ENCODE measurements at regions not wholly inside any gene's neighbourhood (a gene's known extent, or its start where the extent isn't known, plus 50 kb on each side); places are given as distances from the start of the nearest gene placed in this dataset.
"Not testable (repeated sequence)": the region's sequence is repeated elsewhere in the genome, so short reads cannot be mapped to it uniquely, and the experiment has no call there.

DNA sequence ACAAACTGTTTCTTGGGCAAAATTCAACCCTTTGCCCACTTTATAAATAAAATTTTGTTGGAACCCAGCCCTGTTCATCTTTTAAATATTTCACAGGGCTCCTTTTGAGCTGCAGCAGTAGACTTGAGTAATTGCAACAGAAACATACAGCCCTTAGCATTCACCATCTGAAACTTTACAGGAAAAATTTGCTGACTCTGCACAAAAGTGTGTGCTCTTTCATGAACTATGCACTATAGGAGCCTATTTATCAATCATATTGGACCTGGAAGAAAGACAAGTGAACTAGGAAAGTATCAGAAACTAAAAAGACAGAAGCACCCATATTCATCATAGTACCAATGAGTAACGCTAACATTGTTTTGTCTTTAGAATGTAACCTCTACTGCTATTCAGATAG lies 406.9 kb upstream of the SLC10A2 start:
- DNase-seq (ENCODE audit: low read depth, low spot score): no peak

DNA sequence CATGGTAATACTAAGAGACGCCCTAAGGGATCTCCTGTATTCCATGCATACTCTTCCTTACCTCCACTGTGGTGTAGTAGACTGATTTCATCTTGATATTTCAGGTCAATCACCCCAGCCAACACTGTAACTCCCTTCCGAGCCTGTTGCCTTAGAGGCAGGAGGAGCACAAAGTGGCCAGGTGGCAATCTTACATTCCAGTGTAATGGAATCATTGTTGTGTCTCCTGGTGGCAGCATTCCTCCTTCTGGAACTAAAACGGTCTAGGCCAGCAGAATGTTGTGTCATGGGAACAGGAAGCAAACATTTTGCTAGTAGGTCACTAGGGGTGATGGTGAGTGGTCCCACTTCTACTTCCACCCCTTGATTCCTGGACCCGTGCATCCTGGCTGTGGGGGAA lies 405.7 kb upstream of the SLC10A2 start:
- no peak for DNase-seq (ENCODE audit: low read depth, low spot score)

DNA sequence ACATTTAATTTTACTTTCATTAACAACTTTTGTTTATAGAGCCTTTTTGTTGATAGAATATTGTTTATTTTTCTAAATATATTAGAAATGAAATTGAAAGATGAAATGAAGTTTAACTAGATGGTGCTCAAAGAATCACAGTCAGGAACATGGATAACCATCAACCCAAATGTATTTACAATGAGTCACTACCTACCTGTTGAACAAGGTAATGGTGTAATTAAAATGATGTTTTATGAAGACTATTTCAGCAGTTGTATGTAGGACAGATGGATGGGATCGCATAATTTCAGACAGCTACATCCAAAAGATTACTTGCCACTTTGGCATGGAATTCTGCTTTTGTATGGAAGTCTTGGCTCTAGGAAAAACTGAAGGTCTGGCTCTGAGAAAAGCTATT lies 403.6 kb upstream of the SLC10A2 start:
- no peak for DNase-seq (ENCODE audit: low read depth, low spot score)

DNA sequence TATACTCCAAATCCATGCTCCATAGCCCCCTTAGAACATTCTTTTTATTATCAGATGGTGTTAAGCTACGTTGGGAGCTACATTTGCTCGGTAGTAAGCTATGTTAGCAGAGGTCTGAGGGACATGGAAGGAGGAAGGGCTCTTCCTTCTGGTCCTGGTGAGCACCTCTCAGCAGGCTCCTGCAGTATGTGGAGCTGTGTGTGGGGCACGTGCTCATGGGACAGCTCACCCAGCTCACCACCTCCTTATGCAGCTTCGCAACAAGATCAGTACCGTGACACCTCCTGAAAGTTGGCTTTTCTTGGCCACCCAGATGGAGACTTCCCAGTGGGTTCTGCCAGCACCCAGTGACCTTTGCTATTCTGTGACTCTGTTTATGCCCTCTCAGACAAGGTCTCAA lies 400.5 kb upstream of the SLC10A2 start:
- no peak for DNase-seq (ENCODE audit: low read depth, low spot score)

DNA sequence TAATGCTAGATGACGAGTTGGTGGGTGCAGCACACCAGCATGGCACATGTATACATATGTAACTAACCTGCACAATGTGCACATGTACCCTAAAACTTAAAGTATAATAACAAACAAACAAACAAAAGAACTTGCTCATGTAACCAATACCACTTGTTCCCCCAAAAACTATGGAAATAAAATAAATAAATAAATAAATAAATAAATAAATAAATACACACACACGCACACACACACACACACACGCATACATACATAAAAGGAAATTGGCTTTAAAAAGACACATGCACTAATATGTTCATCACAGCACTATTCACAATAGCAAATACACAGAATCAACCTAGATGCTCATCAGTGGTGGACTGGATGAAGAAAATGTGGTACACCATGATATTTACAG lies 394.0 kb upstream of the SLC10A2 start:
- not testable (repeated sequence) for DNase-seq (ENCODE audit: low read depth, low spot score)

DNA sequence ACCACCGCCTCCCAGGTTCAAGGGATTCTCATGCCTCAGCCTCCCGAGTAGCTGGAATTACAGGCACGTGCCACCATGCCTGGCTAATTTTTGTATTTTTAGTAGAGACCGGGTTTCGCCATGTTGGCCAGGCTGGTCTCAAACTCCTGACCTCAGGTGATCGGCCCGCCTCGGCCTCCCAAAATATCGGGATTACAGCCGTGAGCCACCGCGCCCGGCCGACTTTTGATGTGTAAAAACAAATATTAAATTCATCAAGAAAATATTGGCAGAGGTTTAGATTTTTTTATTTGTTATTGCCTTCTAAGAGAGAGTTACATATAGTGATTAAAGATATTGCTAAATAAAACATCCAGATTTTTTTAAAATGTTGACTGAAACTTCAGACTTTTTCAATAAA lies 390.8 kb upstream of the SLC10A2 start:
- not testable (repeated sequence) for DNase-seq (ENCODE audit: low read depth, low spot score)

DNA sequence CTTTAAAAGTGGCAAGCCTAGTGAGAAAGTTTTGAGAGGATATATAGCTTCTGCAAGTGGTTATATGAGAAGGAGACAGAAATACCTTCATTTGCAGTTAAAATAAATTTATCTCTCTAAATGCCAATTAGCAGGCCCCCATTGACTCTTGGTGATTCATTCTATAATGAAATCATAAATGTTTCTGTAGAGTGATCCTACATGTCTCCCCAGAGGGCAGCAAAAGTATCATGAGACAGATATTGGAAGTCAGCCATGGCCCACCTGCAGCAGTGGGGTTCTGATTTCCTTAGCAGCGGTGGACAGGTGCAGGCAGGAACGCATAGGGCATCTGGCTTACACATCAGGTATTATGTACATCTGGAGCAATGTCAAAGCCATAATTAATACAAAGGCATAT lies 385.4 kb upstream of the SLC10A2 start:
- DNase-seq (ENCODE audit: low read depth, low spot score): no peak

DNA sequence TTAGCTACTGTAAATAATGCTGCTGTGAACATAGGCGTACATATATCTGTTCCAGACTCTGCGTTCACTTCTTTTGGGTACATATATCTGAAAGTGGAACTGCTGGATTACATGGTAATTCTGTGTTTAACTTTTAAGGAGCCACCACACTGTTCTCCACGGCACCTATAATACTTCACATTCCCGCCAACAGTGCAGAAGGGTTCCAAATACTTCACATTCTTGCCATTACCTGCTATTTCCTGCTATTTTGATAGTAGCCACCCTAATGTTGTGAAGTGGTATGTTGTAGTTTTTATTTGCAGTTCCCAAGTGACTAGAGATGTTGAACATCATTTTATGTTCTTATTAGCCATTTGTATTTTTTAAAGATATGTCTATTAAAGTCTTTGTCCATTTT lies 377.4 kb upstream of the SLC10A2 start:
- no peak for DNase-seq (ENCODE audit: low read depth, low spot score)

DNA sequence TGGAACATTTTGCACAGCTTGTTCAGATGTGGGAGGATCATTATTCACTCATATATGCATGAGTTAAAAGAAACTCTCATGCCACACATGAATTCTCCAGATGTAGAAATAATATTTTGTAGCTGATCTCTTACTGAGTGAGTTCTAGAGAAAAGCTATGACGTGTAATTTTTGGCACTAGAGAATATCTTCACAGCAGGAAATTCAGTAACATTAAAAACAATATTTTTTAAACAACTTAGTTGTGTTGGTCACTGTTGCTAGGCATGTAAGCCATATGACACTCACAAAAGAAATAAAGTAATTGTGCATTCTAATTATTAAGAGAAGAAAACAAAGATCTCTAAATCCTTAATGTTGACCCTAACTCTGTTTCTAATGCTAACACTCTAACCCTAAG lies 371.4 kb upstream of the SLC10A2 start:
- no peak for DNase-seq (ENCODE audit: low read depth, low spot score)

DNA sequence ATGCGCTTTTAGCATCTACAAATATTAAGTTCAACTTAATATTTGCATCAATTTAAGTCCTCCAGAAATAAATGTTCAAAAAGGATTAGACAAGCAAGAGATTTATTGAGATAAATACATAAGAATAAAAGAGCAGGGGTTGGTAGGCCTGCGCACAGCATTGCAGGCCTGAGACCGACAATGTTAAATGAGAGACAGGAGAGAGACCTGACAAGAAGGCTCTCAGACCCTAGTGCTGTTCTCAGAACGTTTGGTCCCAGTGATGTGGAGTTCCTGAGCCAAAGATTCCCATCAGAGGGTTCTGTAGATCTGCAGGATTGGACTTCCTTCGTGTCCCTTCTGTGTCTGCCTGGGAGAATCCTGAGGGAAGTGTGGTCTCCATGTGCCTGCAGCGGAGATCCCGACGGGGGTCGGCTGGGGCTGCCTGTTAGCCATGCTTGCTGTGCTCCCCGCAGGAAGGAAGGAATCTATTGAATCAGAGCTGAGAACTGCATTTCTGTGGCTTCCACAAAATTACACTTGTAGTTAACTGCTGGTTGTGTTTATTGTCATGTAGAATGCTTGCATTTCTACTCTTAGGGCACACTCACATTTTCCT lies 369.9 kb upstream of the SLC10A2 start:
- DNase-seq (ENCODE audit: low read depth, low spot score): no peak

DNA sequence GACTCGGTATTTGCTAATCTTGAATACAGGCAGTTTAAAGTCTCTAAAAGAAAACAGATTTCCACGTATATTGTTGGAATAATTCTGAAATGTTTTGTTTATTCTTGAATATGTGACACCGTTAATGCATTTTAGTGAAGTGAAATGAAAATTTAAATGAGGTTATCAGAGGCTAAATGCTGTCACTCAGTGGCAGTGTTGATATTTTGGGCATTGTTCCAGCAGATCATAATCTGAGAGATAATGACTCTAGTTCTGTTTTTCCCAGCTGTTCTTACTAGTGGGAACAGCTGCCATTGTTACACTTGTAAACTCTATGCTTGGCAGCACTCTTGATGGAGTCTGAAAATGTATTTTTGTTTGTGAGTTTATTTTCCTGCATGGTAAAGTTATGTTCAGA lies 365.6 kb upstream of the SLC10A2 start:
- DNase-seq (ENCODE audit: low read depth, low spot score): no peak

DNA sequence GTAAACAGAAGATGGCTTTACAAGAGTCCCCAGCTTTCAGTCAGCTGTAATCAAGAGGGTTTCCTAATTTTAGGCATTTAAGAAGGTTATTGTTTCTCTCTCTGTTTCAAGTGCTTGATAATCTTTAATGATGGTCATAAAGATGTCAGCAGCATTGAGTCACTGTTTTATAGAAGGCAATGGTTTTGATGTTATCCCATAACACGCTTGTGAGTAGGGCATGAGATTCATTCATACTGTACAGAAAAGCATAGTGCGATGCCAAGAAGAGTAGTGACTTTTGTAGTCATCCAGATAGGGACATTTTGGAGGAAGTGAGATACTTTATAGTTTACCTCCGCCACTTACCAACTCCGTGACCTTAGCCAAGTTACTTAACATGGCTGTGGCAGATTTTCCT lies 364.2 kb upstream of the SLC10A2 start:
- no peak for DNase-seq (ENCODE audit: low read depth, low spot score)

DNA sequence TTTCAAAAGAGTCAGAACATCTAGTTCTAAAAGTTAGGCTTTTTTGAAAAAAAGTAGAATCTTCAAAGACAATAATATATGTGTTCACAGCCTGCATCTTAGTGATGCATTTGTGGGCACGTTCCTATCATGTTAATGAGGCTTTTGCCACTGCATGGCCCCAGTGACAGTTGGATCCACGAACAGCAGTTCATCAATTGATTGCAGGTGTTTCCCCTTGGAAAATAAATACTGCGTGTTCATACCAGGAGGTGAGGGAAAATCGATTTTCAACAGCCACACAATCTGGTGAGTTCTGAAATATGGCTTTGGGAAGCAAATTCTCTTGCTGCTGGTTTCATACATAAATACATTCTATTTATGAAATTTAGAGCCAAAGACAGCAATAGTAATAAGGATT lies 343.8 kb upstream of the SLC10A2 start:
- no peak for DNase-seq (ENCODE audit: low read depth, low spot score)

DNA sequence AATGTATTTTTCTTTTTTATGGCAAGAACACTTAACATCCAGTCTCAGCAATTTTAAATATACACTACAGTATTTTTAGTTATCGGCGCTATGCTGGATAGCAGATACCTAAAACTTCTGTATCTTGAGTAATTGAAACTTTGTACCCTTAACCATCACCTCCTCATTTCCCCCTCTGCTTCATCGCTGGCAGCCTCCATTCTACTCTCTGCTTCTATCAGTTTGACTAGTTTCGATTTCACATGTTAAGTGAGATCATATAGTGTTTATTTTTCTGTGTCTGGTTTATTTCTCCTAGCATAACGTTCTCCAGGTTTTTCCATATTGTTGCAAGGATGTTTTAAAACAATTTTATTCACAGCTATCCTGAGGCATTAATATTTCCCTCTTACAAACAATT lies 340.8 kb upstream of the SLC10A2 start:
- DNase-seq (ENCODE audit: low read depth, low spot score): no peak

DNA sequence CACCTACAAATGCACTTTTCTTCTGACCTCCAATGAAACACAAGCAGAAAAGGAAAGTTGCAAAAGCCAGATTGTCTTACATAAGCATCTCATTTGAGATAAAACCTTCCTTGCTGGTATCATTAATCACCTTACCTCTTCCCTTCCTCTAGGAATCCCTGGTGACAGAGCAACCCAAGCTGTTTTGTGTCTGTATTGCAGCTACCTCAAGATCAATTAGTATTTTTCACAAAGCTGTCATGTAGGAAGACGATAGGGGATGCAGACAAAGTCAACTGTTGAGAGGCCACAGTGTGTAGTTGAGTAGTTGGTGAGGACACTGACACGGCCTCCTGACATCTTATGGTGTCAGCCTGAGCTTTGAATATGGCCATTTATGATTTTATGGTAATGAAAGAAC lies 339.1 kb upstream of the SLC10A2 start:
- DNase-seq (ENCODE audit: low read depth, low spot score): no peak

DNA sequence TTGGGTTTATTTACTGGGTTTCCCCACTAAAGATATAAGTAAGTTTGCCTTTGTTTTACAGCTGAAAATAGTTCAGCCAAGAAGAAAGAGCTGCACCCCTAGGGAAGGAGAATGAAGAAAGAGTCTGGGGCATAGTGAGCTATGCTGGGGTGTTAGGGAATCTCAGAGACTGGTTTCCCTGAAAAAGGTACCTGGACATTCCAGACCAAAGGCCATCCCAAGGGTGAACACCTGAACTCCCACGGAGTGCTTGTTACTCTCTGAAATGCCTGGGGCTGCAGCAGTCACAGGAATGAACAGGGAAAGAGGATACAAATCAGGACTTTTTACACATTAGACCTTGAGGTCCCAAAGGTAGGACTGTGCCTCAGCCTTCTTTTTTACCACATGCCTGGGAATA lies 337.6 kb upstream of the SLC10A2 start:
- no peak for DNase-seq (ENCODE audit: low read depth, low spot score)

DNA sequence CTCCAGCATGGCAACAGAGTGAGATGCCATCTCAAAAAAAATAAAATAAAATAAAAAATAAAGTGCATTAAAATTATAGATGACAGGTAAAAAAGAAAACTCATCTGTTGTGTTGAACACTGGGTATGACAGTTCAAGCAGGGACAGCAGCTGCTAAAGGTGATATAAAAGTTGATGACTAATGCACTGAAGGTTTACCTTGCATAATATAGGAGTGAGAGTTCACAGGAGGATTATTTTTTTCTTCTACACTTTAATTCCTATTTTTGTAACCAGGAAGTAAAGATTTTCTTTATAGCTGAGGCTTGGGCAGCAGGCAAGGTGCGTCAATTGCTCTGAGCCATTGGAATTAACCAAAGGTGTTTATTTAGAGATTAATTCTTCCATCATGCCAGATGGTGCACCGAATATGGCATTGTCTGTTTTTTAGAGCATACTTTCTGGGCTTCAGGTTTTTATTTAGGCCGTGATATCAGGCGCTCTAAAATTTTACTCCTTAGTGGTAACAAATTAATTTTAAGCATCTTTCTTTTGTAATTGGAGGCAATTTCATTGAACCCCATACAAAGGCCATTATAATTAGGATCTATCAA lies 337.0 kb upstream of the SLC10A2 start:
- DNase-seq (ENCODE audit: low read depth, low spot score): no peak

DNA sequence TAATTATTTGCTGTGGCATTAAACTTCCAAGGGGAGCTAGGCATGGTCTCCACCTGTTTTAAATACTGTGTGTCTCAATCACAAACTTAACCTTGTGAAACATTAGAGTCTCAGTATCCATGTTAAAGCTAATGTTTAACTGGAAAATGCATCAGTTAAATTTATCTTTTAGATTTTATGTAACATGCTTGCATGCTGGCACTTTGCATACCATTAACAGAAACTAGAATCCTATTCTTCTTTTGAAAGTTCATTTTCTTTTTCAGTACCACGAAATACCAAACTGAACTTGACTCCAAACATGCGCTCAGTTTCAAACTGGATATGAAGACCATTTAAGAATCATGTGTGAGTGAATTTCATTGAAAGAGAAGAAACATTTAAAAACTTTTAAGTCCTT lies 328.9 kb upstream of the SLC10A2 start:
- DNase-seq (ENCODE audit: low read depth, low spot score): no peak

DNA sequence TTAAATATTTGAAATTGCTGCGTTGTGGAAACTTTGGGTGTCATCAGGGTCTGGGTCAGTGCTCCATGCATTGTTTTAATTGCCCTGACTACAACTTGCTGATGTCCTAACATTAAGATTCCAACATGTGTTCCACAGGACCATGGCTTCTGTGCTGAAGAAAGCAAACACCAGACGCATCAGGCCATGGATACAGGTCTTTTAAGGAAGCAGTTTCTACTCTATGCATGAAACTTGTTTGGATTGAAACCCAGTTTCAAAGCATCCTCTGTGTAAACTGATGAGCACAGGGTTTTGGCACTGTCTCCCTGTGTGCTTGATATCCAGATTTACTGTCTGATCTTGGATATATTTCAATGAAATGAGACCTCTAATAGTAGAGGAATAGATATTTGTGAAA lies 328.4 kb upstream of the SLC10A2 start:
- DNase-seq (ENCODE audit: low read depth, low spot score): no peak

DNA sequence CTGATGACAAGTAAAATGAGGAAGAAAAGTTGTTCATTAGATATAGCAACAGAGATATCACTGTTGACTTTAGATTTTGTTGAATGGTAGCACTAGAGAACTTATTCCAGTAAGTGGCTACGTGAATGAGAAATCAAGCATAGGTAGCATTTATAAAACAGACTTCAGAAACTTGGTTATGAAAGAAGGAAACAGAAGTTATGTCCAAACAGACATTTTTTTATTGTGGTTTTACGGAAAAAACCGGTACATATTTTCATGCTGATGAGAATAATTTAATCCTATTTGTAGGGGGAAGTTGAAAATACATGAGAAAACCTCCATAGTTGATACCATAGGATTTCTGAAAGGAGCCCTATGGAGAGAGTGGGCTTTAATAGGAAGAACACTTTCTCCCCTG lies 325.7 kb upstream of the SLC10A2 start:
- no peak for DNase-seq (ENCODE audit: low read depth, low spot score)

DNA sequence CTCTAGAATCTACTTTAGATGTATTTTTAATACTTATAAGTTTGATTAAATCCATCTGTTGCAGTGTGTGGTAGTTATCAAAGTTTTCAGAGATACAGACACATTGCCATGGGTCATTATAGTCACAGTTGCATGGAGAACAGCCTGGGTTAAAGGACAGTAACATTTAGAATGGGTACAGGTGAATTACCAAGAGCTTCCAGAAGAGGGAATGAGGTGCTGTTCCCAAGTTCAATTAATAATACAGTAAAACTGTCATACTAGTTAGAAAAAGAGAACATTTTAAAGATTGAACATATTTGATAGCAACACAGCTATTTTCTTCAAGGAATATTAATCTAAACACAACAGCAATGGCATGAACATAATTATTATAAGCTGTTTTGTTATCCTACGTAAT lies 322.6 kb upstream of the SLC10A2 start:
- no peak for DNase-seq (ENCODE audit: low read depth, low spot score)

DNA sequence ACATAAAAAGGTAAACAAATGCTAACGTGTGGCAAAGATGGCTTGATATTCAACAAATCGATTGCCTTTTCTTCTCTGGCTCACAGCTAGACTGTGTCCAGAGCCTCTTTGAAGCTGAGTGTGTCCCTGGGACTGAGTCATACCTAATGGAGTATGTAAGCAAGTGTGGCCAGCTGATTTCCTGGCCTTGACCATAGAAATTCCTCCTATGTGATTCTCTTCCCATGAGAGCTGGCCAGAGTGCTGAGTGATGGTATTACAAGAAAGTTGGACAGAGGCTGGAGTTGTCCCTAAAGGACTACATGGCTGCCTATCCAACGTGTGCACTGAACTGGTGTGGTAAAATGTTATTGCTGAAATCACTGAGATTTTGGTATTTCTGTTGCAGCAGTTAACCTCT lies 320.1 kb upstream of the SLC10A2 start:
- DNase-seq (ENCODE audit: low read depth, low spot score): no peak

DNA sequence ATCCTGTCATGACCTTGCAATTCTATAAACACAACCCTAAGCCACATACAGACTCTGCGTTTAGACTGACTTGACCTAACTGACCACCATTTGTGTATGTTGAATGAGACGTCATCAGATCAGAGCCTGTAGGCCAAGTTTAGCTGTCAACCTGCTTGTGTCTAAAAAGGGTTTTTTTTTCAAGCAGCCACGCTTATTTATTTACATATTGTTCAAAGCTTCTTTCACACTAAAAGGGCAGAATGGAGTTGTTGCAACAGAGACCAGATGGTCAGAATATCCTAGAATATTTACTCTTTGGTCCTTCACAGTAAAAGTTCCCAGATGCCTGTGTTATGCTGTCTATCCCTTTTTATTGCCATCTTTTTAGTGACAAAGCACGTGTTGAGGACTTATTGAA lies 307.7 kb upstream of the SLC10A2 start:
- DNase-seq (ENCODE audit: low read depth, low spot score): no peak

DNA sequence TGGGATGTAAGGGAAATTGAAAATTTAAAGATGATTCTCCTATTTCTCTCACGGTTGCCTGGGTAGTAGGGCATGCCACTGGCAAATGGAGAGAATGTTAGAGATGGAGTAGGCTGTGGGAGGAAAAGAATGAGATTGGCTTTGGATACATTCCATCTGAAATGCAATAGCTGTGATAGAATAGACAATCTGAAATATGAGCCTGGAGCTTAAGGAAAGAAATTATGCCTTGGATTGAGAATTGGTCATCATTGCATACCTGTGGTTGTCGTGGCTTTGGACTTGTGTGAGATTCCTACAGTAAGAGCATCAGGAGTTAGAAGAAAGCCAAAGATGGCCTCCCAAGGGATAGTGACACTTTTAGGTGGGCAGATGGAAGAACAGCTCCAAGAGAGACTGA lies 305.1 kb upstream of the SLC10A2 start:
- no peak for DNase-seq (ENCODE audit: low read depth, low spot score)

Measured in activated naive CD8-positive, alpha-beta T cell treated with anti-CD3 and anti-CD28 coated beads, Interleukin-2, amount 50 U/mL, for 16 hours (primary cell).